ENCODE measurements at regions not wholly inside any gene's neighbourhood (a gene's known extent, or its start where the extent isn't known, plus 50 kb on each side); places are given as distances from the start of the nearest gene placed in this dataset.

GRCh38 chr3:152196782-152197181 lies 71.9 kb upstream of the MBNL1 start:
- Histone ChIP-seq H3K9me3 (replicated peaks; ENCODE audit: insufficient read depth, low read length) (no peaks in the 10 kb centered on the region), H3K36me3 (replicated peaks; ENCODE audit: insufficient read depth, low read length) (no peaks in the 10 kb centered on the region), H3F3A (ENCODE audit: insufficient read depth, low read length) (peaks cover 61% of the 10 kb centered on the region), H3K27ac (ENCODE audit: low read length) (peak overlapping the region; percentile 75), H3K9me2 (replicated peaks; ENCODE audit: insufficient read depth, low read length) (no peaks in the 10 kb centered on the region), H3K79me2 (ENCODE audit: low read length) (peaks cover 49% of the 10 kb centered on the region), H3K9ac (ENCODE audit: low read length) (peak overlapping the region; percentile 60), H4K20me1 (ENCODE audit: insufficient read depth, low read length) (no peaks in the 10 kb centered on the region), H3K4me1 (ENCODE audit: low read length) (peaks cover 20% of the 10 kb centered on the region), H3K4me2 (ENCODE audit: low read depth, low read length) (peak overlapping the region; percentile 67), H2AFZ (ENCODE audit: low read length) (peak overlapping the region; percentile 65), H3K4me3 (ENCODE audit: low read length) (peak overlapping the region; percentile 49), H3K27me3 (replicated peaks; ENCODE audit: insufficient read depth, low read length) (no peaks in the 10 kb centered on the region)
- TF ChIP-seq EZH2 (optimal IDR thresholded peaks at IDR 0.05; ENCODE audit: low read depth, low read length) = no peak
- no peak for TF ChIP-seq EZH2phosphoT487 (IDR thresholded peaks at IDR 0.05; ENCODE audit: low read length)
- no peak for TF ChIP-seq CTCF (IDR thresholded peaks at IDR 0.05; ENCODE audit: low read length)
- DNase-seq = peak; percentile 70

- H3K27ac ChIP-seq (ENCODE audit: low read length) = peak overlapping the region; percentile 75
- peak overlapping the region; percentile 49 for H3K4me3 ChIP-seq (ENCODE audit: low read length)
- H3F3A ChIP-seq (ENCODE audit: insufficient read depth, low read length) = peaks cover 61% of the 10 kb centered on the region
- H3K4me2 ChIP-seq (ENCODE audit: low read depth, low read length) = peak overlapping the region; percentile 67
- peak overlapping the region; percentile 60 for H3K9ac ChIP-seq (ENCODE audit: low read length)
- peak overlapping the region; percentile 42 for H2AFZ ChIP-seq (ENCODE audit: low read length)
- H3K9me3 ChIP-seq (replicated peaks; ENCODE audit: insufficient read depth, low read length) = no peaks in the 10 kb centered on the region
- no peaks in the 10 kb centered on the region for H3K27me3 ChIP-seq (replicated peaks; ENCODE audit: insufficient read depth, low read length)
- H3K4me1 ChIP-seq (ENCODE audit: low read length) = peaks cover 20% of the 10 kb centered on the region
- peaks cover 49% of the 10 kb centered on the region for H3K79me2 ChIP-seq (ENCODE audit: low read length)
- TF ChIP-seq EZH2 (optimal IDR thresholded peaks at IDR 0.05; ENCODE audit: low read depth, low read length) (no peak), EZH2phosphoT487 (IDR thresholded peaks at IDR 0.05; ENCODE audit: low read length) (no peak), CTCF (IDR thresholded peaks at IDR 0.05; ENCODE audit: low read length) (no peak)
- peak; percentile 46 for DNase-seq
- H3K36me3 ChIP-seq (replicated peaks; ENCODE audit: insufficient read depth, low read length) = no peaks in the 10 kb centered on the region
- H3K9me2 ChIP-seq (replicated peaks; ENCODE audit: insufficient read depth, low read length) = no peaks in the 10 kb centered on the region
- H4K20me1 ChIP-seq (ENCODE audit: insufficient read depth, low read length) = no peaks in the 10 kb centered on the region
Measured at GRCh38 chr3:152197451-152197850, 71.3 kb upstream of the MBNL1 start.

- Histone ChIP-seq H3K27ac (ENCODE audit: low read length) (peak overlapping the region; percentile 75), H3K9me2 (replicated peaks; ENCODE audit: insufficient read depth, low read length) (no peaks in the 10 kb centered on the region), H3K4me1 (ENCODE audit: low read length) (peaks cover 19% of the 10 kb centered on the region), H3K4me2 (ENCODE audit: low read depth, low read length) (peak overlapping the region; percentile 67), H3F3A (ENCODE audit: insufficient read depth, low read length) (peaks cover 60% of the 10 kb centered on the region), H3K4me3 (ENCODE audit: low read length) (peak overlapping the region; percentile 49), H2AFZ (ENCODE audit: low read length) (peak overlapping the region; percentile 42), H3K9ac (ENCODE audit: low read length) (peak overlapping the region; percentile 60), H3K27me3 (replicated peaks; ENCODE audit: insufficient read depth, low read length) (no peaks in the 10 kb centered on the region), H4K20me1 (ENCODE audit: insufficient read depth, low read length) (no peaks in the 10 kb centered on the region), H3K36me3 (replicated peaks; ENCODE audit: insufficient read depth, low read length) (no peaks in the 10 kb centered on the region), H3K9me3 (replicated peaks; ENCODE audit: insufficient read depth, low read length) (no peaks in the 10 kb centered on the region), H3K79me2 (ENCODE audit: low read length) (peaks cover 49% of the 10 kb centered on the region)
- peak; percentile 61 for DNase-seq
- TF ChIP-seq EZH2 (optimal IDR thresholded peaks at IDR 0.05; ENCODE audit: low read depth, low read length) (no peak), CTCF (IDR thresholded peaks at IDR 0.05; ENCODE audit: low read length) (no peak), EZH2phosphoT487 (IDR thresholded peaks at IDR 0.05; ENCODE audit: low read length) (no peak)
Measured at GRCh38 chr3:152197937-152198336, 70.8 kb upstream of the MBNL1 start.

All from MM.1S (cell line).